HG03575 (cell line): ENCODE measurements at regions not wholly inside any gene's neighbourhood (a gene's known extent, or its start where the extent isn't known, plus 50 kb on each side); places are given as distances from the start of the nearest gene placed in this dataset.
"Not testable (repeated sequence)": the region's sequence is repeated elsewhere in the genome, so short reads cannot be mapped to it uniquely, and the experiment has no call there.

Experiments used
- ATAC-seq: cut with Tn5 transposase; IDR thresholded peaks from one replicate; pipeline ENCODE4 v1.9.1; 2021; ENCODE audit not compliant: unreplicated experiment, insufficient number of reproducible peaks, low FRiP score; ENCODE audit errors: extremely low read depth

- not testable (repeated sequence) for ATAC-seq
These were observed 103.6 kb upstream of the FAM47C start for GRCh38 chrX:36904561-36904960.

- ATAC-seq, result peak; percentile 85
These were observed 99.1 kb upstream of the FAM47C start for GRCh38 chrX:36908801-36909675.

GRCh38 chrX:36909676-36910030 is 98.5 kb upstream of the FAM47C start:
- no peak for ATAC-seq

GRCh38 chrX:36913551-36913950 is 94.6 kb upstream of the FAM47C start:
- no peak for ATAC-seq

GRCh38 chrX:36916941-36917340 is 91.2 kb upstream of the FAM47C start:
- no peak for ATAC-seq

- no peak for ATAC-seq
These were observed 80.5 kb upstream of the FAM47C start for GRCh38 chrX:36927712-36928111.

- ATAC-seq, result no peak
These were observed 77.7 kb upstream of the FAM47C start for GRCh38 chrX:36930491-36930890.

GRCh38 chrX:36947214-36947613 is 61.0 kb upstream of the FAM47C start:
- no peak for ATAC-seq

GRCh38 chrX:36950495-36951253 is 57.5 kb upstream of the FAM47C start:
- no peak for ATAC-seq

- ATAC-seq, result no peak
These were observed 50.5 kb upstream of the FAM47C start for GRCh38 chrX:36957425-36958328.
